Naive B cell (primary cell): ENCODE measurements at regions not wholly inside any gene's neighbourhood (a gene's known extent, or its start where the extent isn't known, plus 50 kb on each side); places are given as distances from the start of the nearest gene placed in this dataset.

Experiments used
- ATAC-seq, 2 donors: fragments of 150-1000 bp; cut with Tn5 transposase; 2 replicates each; pipeline ENCODE4 v1.10.0; 2021; ENCODE audit warnings: low read depth in 2 of 2, mild to moderate bottlenecking in 2 of 2, moderate library complexity in 2 of 2
- DNase-seq: peaks from one replicate; pipeline ENCODE4 v3.0.0; 2022
- H3K27ac Mint-ChIP-seq, 6 donors: one replicate each; pipeline ENCODE4 v1.8.0; 2020 to 2022; ENCODE audit warnings: mild to moderate bottlenecking in 6 of 6, mixed read lengths in 6 of 6, moderate library complexity in 5 of 6, inconsistent platforms in 2 of 6
- H3K27me3 Mint-ChIP-seq, 3 donors: one replicate each; pipeline ENCODE4 v1.8.0; 2021 to 2022; ENCODE audit warnings: mixed read lengths in 3 of 3, mild to moderate bottlenecking in 1 of 3
- H3K36me3 Mint-ChIP-seq, 2 donors: one replicate each; pipeline ENCODE4 v1.8.0; 2020 to 2022; ENCODE audit warnings: mixed read lengths in 2 of 2, inconsistent platforms in 1 of 2, mild to moderate bottlenecking in 1 of 2
- H3K4me1 Mint-ChIP-seq, 3 donors: one replicate each; pipeline ENCODE4 v1.8.0; 2020 to 2022; ENCODE audit warnings: mixed read lengths in 3 of 3, inconsistent platforms in 1 of 3, mild to moderate bottlenecking in 1 of 3, moderate library complexity in 1 of 3
- H3K4me3 Mint-ChIP-seq, 8 donors: one replicate each; pipeline ENCODE4 v1.8.0; 2020 to 2022; ENCODE audit warnings: mild to moderate bottlenecking in 8 of 8, mixed read lengths in 8 of 8, moderate library complexity in 8 of 8, inconsistent platforms in 2 of 8
- H3K9me3 Mint-ChIP-seq, 7 donors: one replicate each; pipeline ENCODE4 v1.8.0; 2020 to 2022; ENCODE audit warnings: mixed read lengths in 7 of 7, mild to moderate bottlenecking in 5 of 7, inconsistent platforms in 2 of 7, moderate library complexity in 1 of 7

DNA sequence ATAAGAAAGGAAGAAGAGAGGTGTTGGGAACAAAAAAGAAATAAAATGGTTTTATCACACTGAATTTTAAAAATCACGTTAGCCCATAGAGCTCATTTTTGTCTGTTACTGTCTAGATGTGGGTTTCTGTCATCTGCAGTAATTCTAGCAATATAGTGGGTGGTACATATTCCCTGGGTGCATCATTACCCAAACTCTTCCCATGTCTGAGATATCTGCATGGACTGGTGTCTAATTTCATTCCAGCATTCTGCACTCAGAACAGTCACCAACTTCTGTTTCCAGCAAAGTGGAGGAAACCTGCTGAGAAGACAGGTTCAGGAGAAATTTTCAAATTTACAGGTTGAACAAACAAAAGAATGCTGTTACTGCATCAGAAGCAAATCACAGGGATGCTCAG, 263.8 kb downstream of the CDH11 start:
- H3K4me1 Mint-ChIP-seq: no peaks in the 10 kb centered on the region
- H3K4me3 Mint-ChIP-seq: no peak overlapping the region
- no peak for ATAC-seq
- DNase-seq: no peak
- no peaks in the 10 kb centered on the region for H3K36me3 Mint-ChIP-seq
- H3K27me3 Mint-ChIP-seq: no peaks in the 10 kb centered on the region
- H3K9me3 Mint-ChIP-seq: peaks cover 0 to 8% (median 4%) of the 10 kb centered on the region in 7 donors
- no peak overlapping the region for H3K27ac Mint-ChIP-seq

DNA sequence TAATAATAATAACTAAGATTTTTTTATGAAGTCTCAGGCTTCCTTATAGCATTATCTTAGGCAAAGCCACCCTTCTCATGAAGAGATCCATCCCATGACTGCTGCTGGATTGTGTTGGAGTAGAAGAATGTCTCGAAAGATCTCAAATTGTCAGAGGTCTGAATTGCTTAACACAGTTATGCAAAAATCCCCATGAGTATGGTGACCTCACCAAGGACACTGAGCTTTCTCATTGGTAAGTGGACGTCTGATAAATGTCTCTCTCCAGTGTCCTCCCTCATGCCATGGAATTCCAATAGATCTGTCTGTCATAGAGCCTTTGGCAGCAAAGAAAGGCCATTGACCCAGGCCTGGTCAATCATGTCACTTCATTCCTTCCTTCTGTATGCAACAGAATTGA, 264.5 kb downstream of the CDH11 start:
- H3K4me3 Mint-ChIP-seq: no peak overlapping the region
- no peaks in the 10 kb centered on the region for H3K4me1 Mint-ChIP-seq
- H3K36me3 Mint-ChIP-seq: no peaks in the 10 kb centered on the region
- H3K27me3 Mint-ChIP-seq: no peaks in the 10 kb centered on the region
- H3K27ac Mint-ChIP-seq: no peak overlapping the region
- DNase-seq (no peak), ATAC-seq (no peak)
- H3K9me3 Mint-ChIP-seq: peaks cover 0 to 8% (median 4%) of the 10 kb centered on the region in 7 donors

DNA sequence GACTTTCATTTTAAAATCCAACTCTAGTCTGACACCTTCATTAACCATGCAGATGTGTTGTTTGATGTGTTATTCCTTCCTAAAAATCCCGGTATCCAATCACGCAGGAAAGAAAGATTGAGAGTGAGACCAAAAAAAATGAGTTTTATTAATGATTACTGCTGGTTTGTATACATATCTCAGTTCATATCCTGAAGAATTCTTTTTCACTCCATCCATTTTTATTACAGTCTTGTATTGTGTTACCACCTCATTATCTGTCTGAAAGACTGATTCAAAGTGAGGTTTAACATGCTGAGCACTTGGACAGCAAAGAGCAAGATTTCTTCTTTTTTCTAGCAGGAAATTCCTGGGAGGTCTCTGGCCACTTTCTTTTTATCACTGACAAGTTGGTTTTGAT, 268.3 kb downstream of the CDH11 start:
- Mint-ChIP-seq H3K27me3 (no peaks in the 10 kb centered on the region), H3K4me3 (no peak overlapping the region), H3K27ac (no peak overlapping the region), H3K4me1 (no peaks in the 10 kb centered on the region), H3K9me3 (peaks cover 0 to 6% (median 0%) of the 10 kb centered on the region in 7 donors), H3K36me3 (no peaks in the 10 kb centered on the region)
- DNase-seq (no peak), ATAC-seq (no peak)

DNA sequence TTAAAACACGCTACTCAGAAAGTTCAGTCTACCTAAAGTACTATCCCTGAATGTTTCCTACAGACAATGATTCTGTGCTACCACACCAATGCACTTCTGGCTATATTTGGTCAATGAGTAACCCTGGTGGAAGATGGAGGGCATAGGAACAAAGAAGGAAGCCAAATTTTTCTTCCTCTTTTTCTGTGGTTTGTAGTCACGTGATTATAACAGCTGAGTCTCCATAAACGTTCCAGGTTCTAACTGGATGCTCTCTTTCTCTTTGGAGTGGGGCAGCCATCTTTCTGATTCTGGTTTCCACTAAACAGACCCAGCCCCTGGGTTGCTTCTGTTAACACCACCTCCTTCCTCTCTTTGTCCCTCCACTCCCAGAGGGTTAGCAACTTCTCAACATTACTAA, 274.9 kb downstream of the CDH11 start:
- DNase-seq: no peak
- no peaks in the 10 kb centered on the region for H3K4me1 Mint-ChIP-seq

DNA sequence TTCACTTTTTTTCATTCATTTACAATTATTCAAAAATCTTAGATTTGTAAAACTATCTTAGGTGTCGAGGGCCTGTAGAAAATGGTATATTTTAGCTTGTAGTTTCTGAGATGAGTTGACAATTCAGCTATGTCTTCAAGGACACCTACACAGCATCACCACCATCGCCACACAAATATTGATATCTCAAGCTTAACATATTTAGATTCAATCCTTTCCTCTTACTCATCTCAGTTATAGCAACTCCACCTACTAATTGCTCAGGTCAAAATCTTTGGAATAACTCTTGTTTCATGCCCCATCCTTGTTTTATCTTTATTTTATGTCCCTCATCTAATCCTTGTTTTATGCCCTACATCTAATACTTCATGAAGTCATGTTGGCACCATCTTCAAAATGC, 276.8 kb downstream of the CDH11 start:
- no peak overlapping the region for H3K27ac Mint-ChIP-seq

More for the DNA sequence above, 274.9 kb downstream of the CDH11 start:
- ATAC-seq: no peak
- H3K9me3 Mint-ChIP-seq: peaks cover 0 to 8% (median 4%) of the 10 kb centered on the region in 7 donors
- H3K27ac Mint-ChIP-seq: no peak overlapping the region
- no peaks in the 10 kb centered on the region for H3K36me3 Mint-ChIP-seq
- no peaks in the 10 kb centered on the region for H3K27me3 Mint-ChIP-seq
- no peak overlapping the region for H3K4me3 Mint-ChIP-seq

DNA sequence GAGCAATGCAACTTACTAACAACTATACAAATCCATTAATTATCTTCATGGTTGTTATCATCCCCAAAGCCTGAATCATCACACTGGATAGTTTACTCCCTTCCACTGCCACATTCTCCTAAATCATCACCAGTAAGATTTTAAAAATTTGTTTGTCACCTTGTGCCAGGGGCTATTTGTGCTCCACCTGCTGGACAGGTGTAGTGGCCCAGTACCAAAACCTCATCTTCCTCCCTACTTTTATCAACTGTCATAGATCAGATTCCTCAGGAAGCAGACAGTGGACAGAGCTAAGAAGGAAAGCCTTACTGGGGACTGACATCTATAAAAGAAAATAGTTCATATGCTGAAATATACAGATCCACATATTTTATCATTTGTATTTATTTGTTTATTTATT, 280.4 kb downstream of the CDH11 start:
- Mint-ChIP-seq H3K27ac (no peak overlapping the region), H3K36me3 (no peaks in the 10 kb centered on the region), H3K4me1 (no peaks in the 10 kb centered on the region), H3K9me3 (peaks cover 0 to 22% (median 2%) of the 10 kb centered on the region in 7 donors), H3K4me3 (no peak overlapping the region), H3K27me3 (no peaks in the 10 kb centered on the region)
- ATAC-seq (no peak), DNase-seq (no peak)

More for the DNA sequence above, 276.8 kb downstream of the CDH11 start:
- Mint-ChIP-seq H3K27me3 (no peaks in the 10 kb centered on the region), H3K4me1 (no peaks in the 10 kb centered on the region), H3K4me3 (no peak overlapping the region), H3K9me3 (peaks cover 0 to 16% (median 3%) of the 10 kb centered on the region in 7 donors), H3K36me3 (no peaks in the 10 kb centered on the region)
- DNase-seq (no peak), ATAC-seq (no peak)

DNA sequence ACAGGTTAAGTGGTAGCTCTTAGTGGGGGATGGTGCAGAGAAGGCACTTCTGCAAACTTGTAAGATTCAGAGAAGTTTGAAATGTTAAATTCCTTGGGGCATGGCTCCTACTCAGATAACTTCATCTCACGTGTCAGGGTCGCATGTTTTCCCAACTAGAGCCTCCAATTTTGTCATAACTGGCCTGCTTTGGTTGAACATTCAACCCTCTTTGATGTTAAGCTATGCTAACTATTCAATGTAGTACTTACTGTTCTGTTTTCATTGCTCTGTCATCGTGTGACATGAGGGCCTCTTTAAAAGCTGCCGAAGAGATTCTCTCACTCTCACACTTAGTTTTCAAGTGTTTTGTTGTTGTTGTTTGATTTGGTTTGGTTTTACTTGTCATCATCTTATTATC, 280.8 kb downstream of the CDH11 start:
- H3K9me3 Mint-ChIP-seq: peaks cover 0 to 24% (median 3%) of the 10 kb centered on the region in 7 donors
- no peak overlapping the region for H3K4me3 Mint-ChIP-seq
- H3K36me3 Mint-ChIP-seq: no peaks in the 10 kb centered on the region
- ATAC-seq (no peak), DNase-seq (no peak)
- no peak overlapping the region for H3K27ac Mint-ChIP-seq
- no peaks in the 10 kb centered on the region for H3K4me1 Mint-ChIP-seq
- no peaks in the 10 kb centered on the region for H3K27me3 Mint-ChIP-seq

DNA sequence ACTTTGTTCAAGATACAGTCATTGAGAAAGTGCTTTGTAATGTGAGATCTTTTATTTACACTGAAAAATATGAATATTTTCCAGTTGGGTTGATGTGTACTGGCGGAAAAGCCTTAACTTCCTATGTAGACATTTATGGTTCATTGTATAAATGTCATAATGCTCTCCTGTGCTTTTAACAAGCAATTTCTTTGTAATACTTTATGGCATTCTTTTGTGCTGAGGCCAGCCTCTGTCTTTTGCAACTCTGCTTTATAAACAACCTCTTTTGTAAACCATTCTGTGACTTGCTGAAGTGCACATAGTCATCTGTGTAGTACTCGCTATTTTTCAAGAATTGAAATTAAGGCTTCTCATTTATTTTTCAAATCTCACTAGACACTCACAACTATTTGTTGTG, 291.2 kb downstream of the CDH11 start:
- Mint-ChIP-seq H3K27ac (no peak overlapping the region), H3K4me3 (no peak overlapping the region), H3K27me3 (no peaks in the 10 kb centered on the region), H3K36me3 (peaks cover 0 to 4% of the 10 kb centered on the region in 2 donors), H3K9me3 (peaks cover 3 to 28% (median 11%) of the 10 kb centered on the region in 7 donors), H3K4me1 (no peaks in the 10 kb centered on the region)
- DNase-seq: no peak
- ATAC-seq: no peak

DNA sequence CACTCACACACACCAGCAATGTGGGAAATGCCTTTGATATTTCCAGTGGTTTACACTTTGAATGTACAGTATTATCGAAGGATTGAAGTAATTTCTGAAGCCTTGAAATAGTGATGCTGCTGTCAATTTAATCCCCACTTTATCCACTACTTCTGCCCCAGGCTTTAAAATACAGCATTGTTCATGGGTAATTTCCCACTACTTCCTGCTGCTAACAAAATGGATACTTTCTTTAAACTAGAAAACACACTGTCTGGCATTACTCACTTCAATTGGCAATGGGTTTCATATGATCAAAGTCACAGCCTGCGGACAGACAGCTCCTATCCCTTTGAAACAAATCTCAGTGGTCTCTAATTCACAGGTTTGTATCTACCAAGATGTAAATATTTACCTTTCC, 292.2 kb downstream of the CDH11 start:
- Mint-ChIP-seq H3K4me3 (no peak overlapping the region), H3K9me3 (peaks cover 2 to 28% (median 11%) of the 10 kb centered on the region in 7 donors), H3K27ac (no peak overlapping the region), H3K4me1 (no peaks in the 10 kb centered on the region), H3K27me3 (no peaks in the 10 kb centered on the region), H3K36me3 (peaks cover 0 to 4% of the 10 kb centered on the region in 2 donors)
- ATAC-seq (no peak), DNase-seq (no peak)

DNA sequence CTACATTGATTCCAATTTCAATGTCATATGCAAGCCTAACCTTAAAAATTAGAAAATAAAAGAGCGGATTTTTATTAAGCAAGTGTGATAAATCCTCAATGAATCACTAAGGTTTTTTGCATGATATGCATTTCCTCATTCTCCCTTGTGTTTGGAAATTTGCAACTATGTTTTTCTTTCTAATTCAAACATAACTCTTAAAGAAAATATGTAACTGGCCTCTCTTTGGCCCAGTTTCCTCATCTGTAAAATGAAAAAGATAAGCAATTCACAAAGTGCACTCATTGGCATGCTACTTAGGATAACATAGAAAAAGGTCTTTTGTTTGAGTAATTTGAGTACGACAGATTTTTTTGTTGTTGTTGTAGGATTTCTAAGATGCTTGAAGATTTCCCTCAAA, 295.5 kb downstream of the CDH11 start:
- Mint-ChIP-seq H3K4me1 (no peaks in the 10 kb centered on the region), H3K4me3 (no peak overlapping the region), H3K36me3 (no peaks in the 10 kb centered on the region), H3K9me3 (peaks cover 0 to 22% (median 7%) of the 10 kb centered on the region in 7 donors), H3K27me3 (no peaks in the 10 kb centered on the region), H3K27ac (no peak overlapping the region)
- DNase-seq: no peak
- no peak for ATAC-seq

DNA sequence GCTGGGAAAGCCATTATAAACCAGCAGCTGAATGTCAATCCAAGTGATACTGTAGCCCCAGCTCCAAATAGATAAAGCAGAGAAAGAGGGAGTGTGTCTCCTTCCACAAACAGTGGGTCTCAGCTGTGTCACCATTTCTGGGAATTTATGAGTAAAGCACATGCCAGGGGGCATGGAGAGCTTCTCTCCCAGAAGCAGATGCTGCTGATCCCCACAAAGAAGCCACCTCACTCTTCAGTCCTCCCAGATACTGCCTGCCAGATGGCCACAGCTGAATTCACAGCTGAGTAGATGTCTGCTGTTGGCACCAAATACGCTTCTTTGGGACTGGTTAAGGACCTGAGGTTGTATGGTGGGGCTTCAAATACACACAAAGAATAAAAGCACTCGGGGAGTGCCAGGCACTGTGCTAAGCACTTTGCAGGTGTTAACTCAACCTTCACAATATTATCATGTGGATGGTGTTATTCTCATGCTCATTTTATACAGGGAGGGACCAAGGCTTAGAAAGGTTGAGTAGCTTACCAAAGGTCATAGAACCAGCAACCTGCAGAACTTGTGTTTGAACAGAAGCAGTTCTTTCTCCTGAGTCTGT, 298.3 kb downstream of the CDH11 start:
- peaks cover 0 to 22% (median 3%) of the 10 kb centered on the region in 7 donors for H3K9me3 Mint-ChIP-seq
- no peaks in the 10 kb centered on the region for H3K4me1 Mint-ChIP-seq
- H3K4me3 Mint-ChIP-seq: no peak overlapping the region
- no peak for DNase-seq
- no peak overlapping the region for H3K27ac Mint-ChIP-seq
- no peaks in the 10 kb centered on the region for H3K27me3 Mint-ChIP-seq
- ATAC-seq: no peak
- H3K36me3 Mint-ChIP-seq: no peaks in the 10 kb centered on the region

DNA sequence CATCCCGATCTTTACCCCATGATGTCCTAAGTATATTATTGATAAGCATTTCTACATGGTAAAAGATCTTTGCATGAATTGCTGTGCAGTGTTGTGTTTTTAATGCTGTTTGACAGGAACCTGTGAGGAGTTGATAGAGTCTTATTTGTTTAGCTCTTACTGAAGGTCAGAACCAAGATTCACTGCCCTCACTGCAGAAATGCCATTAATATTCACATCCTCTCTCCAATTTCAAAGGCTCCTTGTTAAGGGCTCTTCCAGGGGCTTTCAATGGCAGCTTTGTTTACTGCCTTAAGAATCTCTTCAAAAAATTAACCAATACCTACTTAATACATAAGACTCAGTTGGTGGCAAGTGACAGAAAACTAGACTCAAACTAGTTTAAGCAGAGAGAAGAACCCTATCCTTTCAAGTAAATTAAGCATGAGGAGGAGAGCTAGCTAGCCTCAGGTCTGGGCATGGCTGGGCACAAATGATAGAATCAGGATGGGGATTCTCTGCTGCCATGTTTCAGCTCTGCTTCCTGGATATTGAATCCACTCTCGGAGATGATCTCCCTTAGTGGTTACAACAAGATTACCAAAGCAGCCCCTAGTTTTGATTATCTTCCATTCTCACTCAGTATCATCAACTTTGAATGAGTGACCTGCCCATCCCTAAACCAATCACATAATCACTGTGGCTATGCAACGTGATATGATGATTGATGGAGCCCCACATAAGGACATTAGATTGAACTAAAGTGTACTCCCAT, 311.8 kb downstream of the CDH11 start:
- Mint-ChIP-seq H3K4me1 (no peaks in the 10 kb centered on the region), H3K27ac (no peak overlapping the region), H3K36me3 (no peaks in the 10 kb centered on the region), H3K9me3 (peaks cover 0 to 10% (median 3%) of the 10 kb centered on the region in 7 donors), H3K27me3 (no peaks in the 10 kb centered on the region), H3K4me3 (no peak overlapping the region)
- DNase-seq (no peak), ATAC-seq (no peak)

DNA sequence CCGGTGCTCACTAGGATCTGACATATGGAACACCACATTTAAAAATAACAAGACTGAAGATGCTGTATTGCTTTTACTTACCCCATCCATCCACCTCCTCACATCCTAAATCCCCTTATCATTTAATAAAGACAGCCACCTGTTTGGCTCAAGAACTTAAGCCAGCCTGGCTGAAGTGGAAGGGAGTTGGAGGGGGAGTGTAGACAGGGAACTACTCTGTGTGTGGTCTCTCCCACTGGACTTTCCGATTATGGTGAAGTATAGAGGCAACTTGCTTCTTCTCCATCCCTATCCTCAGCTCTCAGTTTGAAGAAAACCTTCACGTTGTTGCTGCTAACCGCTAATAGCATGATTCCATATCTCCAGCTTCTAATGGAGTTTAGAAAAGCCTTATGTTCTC, 313.4 kb downstream of the CDH11 start:
- H3K4me3 Mint-ChIP-seq: no peak overlapping the region
- DNase-seq (no peak), ATAC-seq (no peak)
- H3K4me1 Mint-ChIP-seq: no peaks in the 10 kb centered on the region
- no peaks in the 10 kb centered on the region for H3K27me3 Mint-ChIP-seq
- H3K9me3 Mint-ChIP-seq: peaks cover 0 to 15% (median 5%) of the 10 kb centered on the region in 7 donors
- no peak overlapping the region for H3K27ac Mint-ChIP-seq
- no peaks in the 10 kb centered on the region for H3K36me3 Mint-ChIP-seq

DNA sequence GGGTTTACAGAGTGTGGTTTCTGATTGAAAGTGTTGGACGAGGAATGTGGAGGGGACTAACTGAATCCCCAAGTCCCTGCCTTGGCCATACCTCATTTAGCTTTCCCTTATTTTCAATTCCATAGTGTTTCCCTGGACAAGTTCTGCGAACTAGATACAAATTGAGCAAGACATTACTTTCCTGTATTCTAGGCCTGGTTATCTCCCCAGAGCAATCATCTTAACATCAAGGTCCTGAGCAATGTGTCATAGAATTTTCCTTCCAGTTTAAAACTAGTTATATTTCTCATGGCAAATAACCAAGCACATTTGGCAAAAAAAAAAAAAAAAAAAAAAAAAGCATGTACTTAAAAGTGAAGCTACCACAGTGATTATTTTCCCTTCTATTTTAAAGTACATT, 330.1 kb downstream of the CDH11 start:
- H3K4me3 Mint-ChIP-seq: no peak overlapping the region
- no peaks in the 10 kb centered on the region for H3K27me3 Mint-ChIP-seq
- no peak overlapping the region for H3K27ac Mint-ChIP-seq
- H3K4me1 Mint-ChIP-seq: no peaks in the 10 kb centered on the region
- no peaks in the 10 kb centered on the region for H3K36me3 Mint-ChIP-seq
- ATAC-seq (no peak), DNase-seq (no peak)
- H3K9me3 Mint-ChIP-seq: peaks cover 0 to 12% (median 2%) of the 10 kb centered on the region in 7 donors
